ENCODE measurements at regions not wholly inside any gene's neighbourhood (a gene's known extent, or its start where the extent isn't known, plus 50 kb on each side); places are given as distances from the start of the nearest gene placed in this dataset.
A peak's percentile ranks its signal among the peaks of the same experiment; 100 is the strongest.

DNA sequence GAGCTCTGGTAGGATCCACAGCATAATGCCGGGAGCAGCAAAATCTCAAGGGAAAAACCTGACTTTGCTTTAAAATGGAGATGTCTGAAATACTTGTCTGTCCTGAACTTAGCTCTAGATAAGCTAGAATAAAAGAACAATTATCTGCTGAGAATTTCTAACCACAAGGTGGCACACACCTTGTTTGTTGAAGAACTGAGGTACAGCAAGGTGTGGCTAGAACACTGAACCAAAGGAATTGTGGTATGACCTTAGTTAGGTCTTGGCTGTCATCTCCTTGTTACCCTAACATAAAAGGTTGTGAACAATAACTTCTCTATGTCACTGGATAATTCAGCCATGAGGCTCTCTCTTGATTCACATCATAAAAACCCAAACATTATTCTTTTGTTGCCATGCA is 72.3 kb upstream of the ANXA1 start:
- H3K4me1 ChIP-seq (ENCODE audit: control insufficient read depth, low read depth, low read length) = peaks cover 2% of the 10 kb centered on the region
- H3K27ac ChIP-seq (ENCODE audit: low read depth, low read length) = no peak overlapping the region
- H3K27me3 ChIP-seq (ENCODE audit: insufficient read depth, low read length, poor library complexity) = no peaks in the 10 kb centered on the region
- H3K23ac ChIP-seq (ENCODE audit: low read length) = no peak overlapping the region
- no peaks in the 10 kb centered on the region for H3K79me1 ChIP-seq (ENCODE audit: low read length)
- no peak overlapping the region for H3K4me2 ChIP-seq (ENCODE audit: low read length)
- no CpG with 5 or more reads among the region's 1 CpG for WGBS (ENCODE audit: extremely low coverage, insufficient coverage, low lambda C conversion rate)
- no peak overlapping the region for H2BK120ac ChIP-seq (ENCODE audit: low read depth, low read length)
- H4K8ac ChIP-seq (ENCODE audit: low read depth, low read length) = no peak overlapping the region
- no peak overlapping the region for H2BK5ac ChIP-seq (ENCODE audit: low read length)
- no peak overlapping the region for H3K4ac ChIP-seq (ENCODE audit: low read depth, low read length)
- no peak overlapping the region for H2AK5ac ChIP-seq (ENCODE audit: low read length)
- no peak overlapping the region for H3K56ac ChIP-seq (ENCODE audit: low read length)
- no peaks in the 10 kb centered on the region for H3K79me2 ChIP-seq (ENCODE audit: control insufficient read depth, insufficient read depth, low read length)
- H3K9ac ChIP-seq (ENCODE audit: low read length) = no peak overlapping the region
- H3K18ac ChIP-seq (ENCODE audit: low read length) = no peak overlapping the region
- H3K4me3 ChIP-seq (ENCODE audit: low read length) = no peak overlapping the region
- H2BK15ac ChIP-seq (replicated peaks; ENCODE audit: low read depth) = no peak overlapping the region
- DNase-seq = peak; percentile 50
- no peak overlapping the region for H4K5ac ChIP-seq (ENCODE audit: low read length)
- H3K36me3 ChIP-seq (ENCODE audit: control insufficient read depth, insufficient read depth, low read length) = no peaks in the 10 kb centered on the region

- Histone ChIP-seq H3K4me2 (ENCODE audit: low read length) (no peak overlapping the region), H3K4me1 (ENCODE audit: control insufficient read depth, low read depth, low read length) (peaks cover 2% of the 10 kb centered on the region), H3K23ac (ENCODE audit: low read length) (no peak overlapping the region), H3K36me3 (ENCODE audit: control insufficient read depth, insufficient read depth, low read length) (no peaks in the 10 kb centered on the region), H3K56ac (ENCODE audit: low read length) (no peak overlapping the region), H3K27me3 (ENCODE audit: insufficient read depth, low read length, poor library complexity) (no peaks in the 10 kb centered on the region), H2AK5ac (ENCODE audit: low read length) (no peak overlapping the region), H2BK5ac (ENCODE audit: low read length) (no peak overlapping the region), H3K9ac (ENCODE audit: low read length) (no peak overlapping the region), H4K8ac (ENCODE audit: low read depth, low read length) (no peak overlapping the region), H3K79me2 (ENCODE audit: control insufficient read depth, insufficient read depth, low read length) (no peaks in the 10 kb centered on the region), H3K27ac (ENCODE audit: low read depth, low read length) (no peak overlapping the region), H3K4me3 (ENCODE audit: low read length) (no peak overlapping the region), H4K5ac (ENCODE audit: low read length) (no peak overlapping the region), H2BK120ac (ENCODE audit: low read depth, low read length) (no peak overlapping the region), H3K79me1 (ENCODE audit: low read length) (no peaks in the 10 kb centered on the region), H3K4ac (ENCODE audit: low read depth, low read length) (no peak overlapping the region), H2BK15ac (replicated peaks; ENCODE audit: low read depth) (no peak overlapping the region), H3K18ac (ENCODE audit: low read length) (no peak overlapping the region)
- no peak for DNase-seq
Measured at GRCh38 chr9:73077625-73078030, 74.0 kb upstream of the ANXA1 start.

GRCh38 chr9:73076970-73077369 is 74.7 kb upstream of the ANXA1 start:
- H3K56ac ChIP-seq (ENCODE audit: low read length) = no peak overlapping the region
- DNase-seq = no peak
- no peak overlapping the region for H2AK5ac ChIP-seq (ENCODE audit: low read length)
- peaks cover 2% of the 10 kb centered on the region for H3K4me1 ChIP-seq (ENCODE audit: control insufficient read depth, low read depth, low read length)
- no peak overlapping the region for H3K27ac ChIP-seq (ENCODE audit: low read depth, low read length)
- no peak overlapping the region for H3K23ac ChIP-seq (ENCODE audit: low read length)
- no peak overlapping the region for H3K4me2 ChIP-seq (ENCODE audit: low read length)
- no peak overlapping the region for H4K8ac ChIP-seq (ENCODE audit: low read depth, low read length)
- H3K4ac ChIP-seq (ENCODE audit: low read depth, low read length) = no peak overlapping the region
- no peak overlapping the region for H3K9ac ChIP-seq (ENCODE audit: low read length)
- no peak overlapping the region for H2BK5ac ChIP-seq (ENCODE audit: low read length)
- H3K36me3 ChIP-seq (ENCODE audit: control insufficient read depth, insufficient read depth, low read length) = no peaks in the 10 kb centered on the region
- H3K79me2 ChIP-seq (ENCODE audit: control insufficient read depth, insufficient read depth, low read length) = no peaks in the 10 kb centered on the region
- H2BK120ac ChIP-seq (ENCODE audit: low read depth, low read length) = no peak overlapping the region
- no peaks in the 10 kb centered on the region for H3K79me1 ChIP-seq (ENCODE audit: low read length)
- no peak overlapping the region for H3K4me3 ChIP-seq (ENCODE audit: low read length)
- no peak overlapping the region for H4K5ac ChIP-seq (ENCODE audit: low read length)
- H2BK15ac ChIP-seq (replicated peaks; ENCODE audit: low read depth) = no peak overlapping the region
- H3K18ac ChIP-seq (ENCODE audit: low read length) = no peak overlapping the region
- H3K27me3 ChIP-seq (ENCODE audit: insufficient read depth, low read length, poor library complexity) = no peaks in the 10 kb centered on the region

- no peaks in the 10 kb centered on the region for H3K79me1 ChIP-seq (ENCODE audit: low read length)
- no peaks in the 10 kb centered on the region for H3K4me1 ChIP-seq (ENCODE audit: control insufficient read depth, low read depth, low read length)
- H2BK120ac ChIP-seq (ENCODE audit: low read depth, low read length) = no peak overlapping the region
- no peaks in the 10 kb centered on the region for H3K36me3 ChIP-seq (ENCODE audit: control insufficient read depth, insufficient read depth, low read length)
- H2AK5ac ChIP-seq (ENCODE audit: low read length) = no peak overlapping the region
- DNase-seq = no peak
- no peak overlapping the region for H3K27ac ChIP-seq (ENCODE audit: low read depth, low read length)
- no peak overlapping the region for H3K4me2 ChIP-seq (ENCODE audit: low read length)
- H3K79me2 ChIP-seq (ENCODE audit: control insufficient read depth, insufficient read depth, low read length) = no peaks in the 10 kb centered on the region
- H3K56ac ChIP-seq (ENCODE audit: low read length) = no peak overlapping the region
- no peak overlapping the region for H3K9ac ChIP-seq (ENCODE audit: low read length)
- no peak overlapping the region for H2BK15ac ChIP-seq (replicated peaks; ENCODE audit: low read depth)
- H3K4me3 ChIP-seq (ENCODE audit: low read length) = no peak overlapping the region
- no peak overlapping the region for H4K5ac ChIP-seq (ENCODE audit: low read length)
- no peak overlapping the region for H4K8ac ChIP-seq (ENCODE audit: low read depth, low read length)
- H3K23ac ChIP-seq (ENCODE audit: low read length) = no peak overlapping the region
- H3K18ac ChIP-seq (ENCODE audit: low read length) = no peak overlapping the region
- no peak overlapping the region for H2BK5ac ChIP-seq (ENCODE audit: low read length)
- no CpG with 5 or more reads among the region's 2 CpGs for WGBS (ENCODE audit: extremely low coverage, insufficient coverage, low lambda C conversion rate)
- no peak overlapping the region for H3K4ac ChIP-seq (ENCODE audit: low read depth, low read length)
- no peaks in the 10 kb centered on the region for H3K27me3 ChIP-seq (ENCODE audit: insufficient read depth, low read length, poor library complexity)
Measured at GRCh38 chr9:73074176-73074708, 77.4 kb upstream of the ANXA1 start.

DNA sequence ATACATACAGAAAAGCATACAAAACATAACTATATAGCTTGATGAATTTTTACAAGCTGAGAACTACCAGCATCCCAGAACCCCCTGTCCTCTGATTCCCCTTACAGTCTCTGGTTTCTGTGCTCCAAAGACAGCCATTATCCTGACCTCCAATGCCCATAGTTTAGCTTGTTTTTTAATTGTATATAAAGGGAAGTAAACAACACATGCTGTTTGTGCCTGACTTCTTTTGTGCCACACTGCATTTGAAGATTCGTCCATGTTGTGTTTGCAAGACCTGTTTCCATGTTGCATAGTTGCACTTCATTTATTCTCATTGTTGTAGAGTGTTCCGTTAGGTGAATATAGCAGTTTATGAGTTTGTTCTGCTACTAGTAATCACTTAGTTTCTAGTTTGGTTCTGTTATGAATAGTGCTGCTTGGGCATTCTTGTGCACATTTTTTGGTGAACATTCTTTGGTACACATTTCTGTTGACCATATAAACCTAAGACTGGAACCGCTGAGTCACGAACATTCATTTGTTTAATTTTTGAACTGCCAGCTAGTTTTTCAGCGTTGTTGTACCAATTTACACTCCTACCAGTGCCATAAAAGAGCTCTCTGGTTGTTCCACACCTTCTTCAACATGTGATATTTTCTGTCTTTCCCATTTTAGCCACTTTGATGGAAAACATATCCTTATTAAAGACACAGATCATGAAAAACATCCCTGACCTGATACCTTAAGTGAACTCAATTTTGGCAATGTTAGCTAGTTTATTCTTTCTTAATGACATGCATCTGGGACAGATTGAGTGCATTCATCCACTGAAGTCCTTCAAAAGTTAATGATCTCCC is 78.1 kb upstream of the ANXA1 start:
- Histone ChIP-seq H3K4me1 (ENCODE audit: control insufficient read depth, low read depth, low read length) (no peaks in the 10 kb centered on the region), H4K5ac (ENCODE audit: low read length) (no peak overlapping the region), H3K56ac (ENCODE audit: low read length) (no peak overlapping the region), H3K9ac (ENCODE audit: low read length) (no peak overlapping the region), H2BK15ac (replicated peaks; ENCODE audit: low read depth) (no peak overlapping the region), H3K79me2 (ENCODE audit: control insufficient read depth, insufficient read depth, low read length) (no peaks in the 10 kb centered on the region), H3K4me3 (ENCODE audit: low read length) (no peak overlapping the region), H3K18ac (ENCODE audit: low read length) (no peak overlapping the region), H3K36me3 (ENCODE audit: control insufficient read depth, insufficient read depth, low read length) (no peaks in the 10 kb centered on the region), H3K79me1 (ENCODE audit: low read length) (no peaks in the 10 kb centered on the region), H2BK5ac (ENCODE audit: low read length) (no peak overlapping the region), H3K4me2 (ENCODE audit: low read length) (no peak overlapping the region), H3K4ac (ENCODE audit: low read depth, low read length) (no peak overlapping the region), H3K27ac (ENCODE audit: low read depth, low read length) (no peak overlapping the region), H3K27me3 (ENCODE audit: insufficient read depth, low read length, poor library complexity) (no peaks in the 10 kb centered on the region), H4K8ac (ENCODE audit: low read depth, low read length) (no peak overlapping the region), H3K23ac (ENCODE audit: low read length) (no peak overlapping the region), H2BK120ac (ENCODE audit: low read depth, low read length) (no peak overlapping the region), H2AK5ac (ENCODE audit: low read length) (no peak overlapping the region)
- WGBS (ENCODE audit: extremely low coverage, insufficient coverage, low lambda C conversion rate) = no CpG with 5 or more reads among the region's 5 CpGs
- DNase-seq = no peak

DNA sequence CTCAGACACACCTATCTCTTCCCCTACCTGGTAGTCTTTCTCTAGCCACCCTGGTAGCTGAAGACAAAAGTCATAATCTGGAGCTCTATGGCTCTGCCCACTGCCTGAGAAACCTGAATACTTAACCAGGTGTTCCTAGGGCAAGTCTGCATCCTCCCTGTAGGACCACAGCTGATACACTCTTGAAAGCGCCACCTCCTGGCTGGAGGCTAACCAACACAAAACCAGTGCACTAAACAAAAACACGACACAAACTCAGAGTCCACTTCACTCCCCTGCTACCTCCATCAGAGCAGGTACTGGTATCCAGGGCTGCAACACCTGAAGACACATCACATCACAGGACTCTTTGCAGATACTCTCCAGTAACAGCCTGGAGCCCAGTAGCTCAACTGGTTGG is 84.6 kb upstream of the ANXA1 start:
- no peak overlapping the region for H3K9ac ChIP-seq (ENCODE audit: low read length)
- no peaks in the 10 kb centered on the region for H3K27me3 ChIP-seq (ENCODE audit: insufficient read depth, low read length, poor library complexity)
- H3K23ac ChIP-seq (ENCODE audit: low read length) = no peak overlapping the region
- no peaks in the 10 kb centered on the region for H3K79me2 ChIP-seq (ENCODE audit: control insufficient read depth, insufficient read depth, low read length)
- H2BK120ac ChIP-seq (ENCODE audit: low read depth, low read length) = no peak overlapping the region
- no peak overlapping the region for H2BK5ac ChIP-seq (ENCODE audit: low read length)
- H3K79me1 ChIP-seq (ENCODE audit: low read length) = no peaks in the 10 kb centered on the region
- no peak overlapping the region for H3K56ac ChIP-seq (ENCODE audit: low read length)
- H3K4me3 ChIP-seq (ENCODE audit: low read length) = no peak overlapping the region
- no peak overlapping the region for H3K27ac ChIP-seq (ENCODE audit: low read depth, low read length)
- H2AK5ac ChIP-seq (ENCODE audit: low read length) = no peak overlapping the region
- H4K8ac ChIP-seq (ENCODE audit: low read depth, low read length) = no peak overlapping the region
- H3K4me2 ChIP-seq (ENCODE audit: low read length) = no peak overlapping the region
- H3K18ac ChIP-seq (ENCODE audit: low read length) = no peak overlapping the region
- H4K5ac ChIP-seq (ENCODE audit: low read length) = no peak overlapping the region
- H3K4ac ChIP-seq (ENCODE audit: low read depth, low read length) = no peak overlapping the region
- H3K4me1 ChIP-seq (ENCODE audit: control insufficient read depth, low read depth, low read length) = no peaks in the 10 kb centered on the region
- no peak overlapping the region for H2BK15ac ChIP-seq (replicated peaks; ENCODE audit: low read depth)
- no peaks in the 10 kb centered on the region for H3K36me3 ChIP-seq (ENCODE audit: control insufficient read depth, insufficient read depth, low read length)
- WGBS (ENCODE audit: extremely low coverage, insufficient coverage, low lambda C conversion rate) = no CpG with 5 or more reads among the region's 2 CpGs
- peak; percentile 23 for DNase-seq
